H1 (cell line): ENCODE measurements at regions not wholly inside any gene's neighbourhood (a gene's known extent, or its start where the extent isn't known, plus 50 kb on each side); places are given as distances from the start of the nearest gene placed in this dataset.

Source experiments
- ASH2L ChIP-seq: fragments of 200-600, 300-600 bp; sonication (generic); IDR thresholded peaks from one replicate; pipeline ENCODE4 v1.7.1; 2017; ENCODE audit warnings: low read length
- CHD2 ChIP-seq: IDR thresholded peaks from 2 replicates; pipeline ENCODE4 v1.6.1; 2012; ENCODE audit warnings: low read length, improper control_type of control experiment
- CREB1 ChIP-seq: IDR thresholded peaks from 2 replicates; pipeline ENCODE4 v1.6.1; 2012; ENCODE audit warnings: inconsistent platforms
- EP300 ChIP-seq, 2 experiments: IDR thresholded peaks; 1 replicate in 1 of 2; 2 replicates in 1 of 2; pipeline ENCODE4 v1.6.1; 2011 to 2012; ENCODE audit warnings: low read depth in 2 of 2, low read length in 2 of 2, mild to moderate bottlenecking in 2 of 2, borderline replicate concordance in 1 of 2, inconsistent platforms in 1 of 2, moderate library complexity in 1 of 2
- EZH2 ChIP-seq: fragments of 200-600 bp; sonication (generic); IDR thresholded peaks from 2 replicates; pipeline ENCODE4 v1.7.1; 2012; ENCODE audit warnings: low read depth, mild to moderate bottlenecking, moderate library complexity, low read length, inconsistent platforms; ENCODE audit not compliant: severe bottlenecking
- HDAC2 ChIP-seq, 2 experiments: fragments of 300-600 bp in 1 of 2; sonication (generic) in 1 of 2; IDR thresholded peaks; 2 replicates each; pipeline ENCODE4 v1.6.1; 2011 to 2012; ENCODE audit warnings: low read depth in 2 of 2, low read length in 2 of 2, mild to moderate bottlenecking in 2 of 2, moderate library complexity in 2 of 2, borderline replicate concordance in 1 of 2, inconsistent platforms in 1 of 2
- HDAC6 ChIP-seq: IDR thresholded peaks from one replicate; pipeline ENCODE4 v1.7.1; 2012; ENCODE audit warnings: low read depth, mild to moderate bottlenecking, inconsistent platforms, low read length, moderate library complexity
- KDM1A ChIP-seq: fragments of 200-600, 300-600 bp; sonication (generic); IDR thresholded peaks from 2 replicates; pipeline ENCODE4 v1.7.1; 2016; ENCODE audit warnings: mild to moderate bottlenecking, low read length, borderline replicate concordance
- MAFK ChIP-seq: IDR thresholded peaks from 2 replicates; pipeline ENCODE4 v1.6.1; 2012; ENCODE audit warnings: low read depth, mild to moderate bottlenecking, improper control_type of control experiment, low read length
- PHF8 ChIP-seq: fragments of 200-600 bp; sonication (generic); conservative IDR thresholded peaks from 2 replicates; pipeline ENCODE4 v1.7.1; 2012; ENCODE audit warnings: low read depth, mild to moderate bottlenecking, inconsistent platforms, low read length, moderate library complexity
- POLR2A ChIP-seq, 2 experiments: IDR thresholded peaks; 1 replicate in 1 of 2; 2 replicates in 1 of 2; pipeline ENCODE4 v1.6.1; 2011; ENCODE audit warnings: low read depth in 2 of 2, low read length in 2 of 2, mild to moderate bottlenecking in 2 of 2; ENCODE audit errors: control extremely low read depth in 1 of 2
- SRF ChIP-seq: IDR thresholded peaks from 2 replicates; pipeline ENCODE4 v1.6.1; 2011; ENCODE audit warnings: mild to moderate bottlenecking, low read depth, low read length, moderate library complexity
- TF ChIP-seq, protein P1 (sequence below), 3 experiments: IDR thresholded peaks; 1 replicate in 2 of 3; 2 replicates in 1 of 3; pipeline versions ENCODE4 v1.5.1 to v1.6.1; 2011; ENCODE audit warnings: low read length in 3 of 3, mild to moderate bottlenecking in 3 of 3, inconsistent platforms in 2 of 3, low read depth in 1 of 3, moderate library complexity in 1 of 3; ENCODE audit not compliant: insufficient read depth in 1 of 3; ENCODE audit errors: control extremely low read depth in 1 of 3

DNA sequence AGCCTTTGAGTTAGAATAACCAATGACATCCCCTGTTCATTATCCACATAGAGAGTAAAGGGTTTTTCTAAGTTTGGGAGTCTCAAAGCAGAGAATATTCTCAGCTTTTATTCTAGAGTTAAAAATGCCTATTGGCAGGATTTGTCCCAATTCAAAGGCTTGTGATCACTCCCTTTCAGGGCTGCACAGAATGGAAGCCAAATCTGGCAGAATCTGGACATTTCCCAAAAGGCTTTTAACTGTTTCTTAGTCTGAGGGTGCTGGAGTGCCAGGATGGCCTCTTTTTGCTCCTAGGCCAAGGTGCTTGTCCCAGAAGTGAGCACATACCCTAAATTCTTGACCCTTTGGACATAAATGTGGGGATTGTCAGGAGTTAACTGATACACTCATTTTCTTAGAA, 556.6 kb downstream of the DOK5 start:
- no peak for TF ChIP-seq MAFK
- TF ChIP-seq, protein P1, sequence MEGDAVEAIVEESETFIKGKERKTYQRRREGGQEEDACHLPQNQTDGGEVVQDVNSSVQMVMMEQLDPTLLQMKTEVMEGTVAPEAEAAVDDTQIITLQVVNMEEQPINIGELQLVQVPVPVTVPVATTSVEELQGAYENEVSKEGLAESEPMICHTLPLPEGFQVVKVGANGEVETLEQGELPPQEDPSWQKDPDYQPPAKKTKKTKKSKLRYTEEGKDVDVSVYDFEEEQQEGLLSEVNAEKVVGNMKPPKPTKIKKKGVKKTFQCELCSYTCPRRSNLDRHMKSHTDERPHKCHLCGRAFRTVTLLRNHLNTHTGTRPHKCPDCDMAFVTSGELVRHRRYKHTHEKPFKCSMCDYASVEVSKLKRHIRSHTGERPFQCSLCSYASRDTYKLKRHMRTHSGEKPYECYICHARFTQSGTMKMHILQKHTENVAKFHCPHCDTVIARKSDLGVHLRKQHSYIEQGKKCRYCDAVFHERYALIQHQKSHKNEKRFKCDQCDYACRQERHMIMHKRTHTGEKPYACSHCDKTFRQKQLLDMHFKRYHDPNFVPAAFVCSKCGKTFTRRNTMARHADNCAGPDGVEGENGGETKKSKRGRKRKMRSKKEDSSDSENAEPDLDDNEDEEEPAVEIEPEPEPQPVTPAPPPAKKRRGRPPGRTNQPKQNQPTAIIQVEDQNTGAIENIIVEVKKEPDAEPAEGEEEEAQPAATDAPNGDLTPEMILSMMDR (IDR thresholded peaks at IDR 0.05; ENCODE audit: control extremely low read depth in 1 of 3, insufficient read depth in 1 of 3, low read depth in 1 of 3, low read length in 3 of 3) = no peak
- no peak for TF ChIP-seq POLR2A (IDR thresholded peaks at IDR 0.05; ENCODE audit: control extremely low read depth in 1 of 2, low read depth in 2 of 2, low read length in 2 of 2)
- no peak for TF ChIP-seq EZH2
- TF ChIP-seq SRF = no peak
- TF ChIP-seq KDM1A = no peak
- TF ChIP-seq HDAC6 = no peak
- TF ChIP-seq CHD2 = no peak
- TF ChIP-seq EP300 (IDR thresholded peaks at IDR 0.05; ENCODE audit: borderline replicate concordance in 1 of 2, low read depth in 2 of 2, low read length in 2 of 2) = no peak
- TF ChIP-seq HDAC2 (IDR thresholded peaks at IDR 0.05; ENCODE audit: borderline replicate concordance in 1 of 2, low read depth in 2 of 2, low read length in 2 of 2) = no peak
- no peak for TF ChIP-seq CREB1
- TF ChIP-seq PHF8 = no peak
- no peak for TF ChIP-seq ASH2L
